Smooth muscle cell (in vitro differentiated cells): ENCODE measurements at regions not wholly inside any gene's neighbourhood (a gene's known extent, or its start where the extent isn't known, plus 50 kb on each side); places are given as distances from the start of the nearest gene placed in this dataset.

ENCODE experiments used
- DNase-seq: peaks from one replicate; lab custom pipeline; 2025; ENCODE audit not compliant: unreplicated experiment; lab: John Stamatoyannopoulos, UW
- H2AFZ ChIP-seq: fragments of 200-600 bp; sonication (generic); 2 replicates; pipeline ENCODE4 v1.6.0; 2016; ENCODE audit warnings: antibody characterized with exemption, low read depth, mild to moderate bottlenecking
- H3F3A ChIP-seq: fragments of 200-600 bp; sonication (generic); 2 replicates; pipeline ENCODE4 v1.6.0; 2017; ENCODE audit warnings: antibody characterized with exemption, low read depth
- H3K27ac ChIP-seq: fragments of 200-600 bp; sonication (generic); 2 replicates; pipeline ENCODE4 v1.5.1; 2016; ENCODE audit warnings: low read depth, mild to moderate bottlenecking
- H3K27me3 ChIP-seq: fragments of 200-600 bp; sonication (generic); 2 replicates; pipeline ENCODE4 v1.6.1; 2016; ENCODE audit warnings: low read depth, mild to moderate bottlenecking
- H3K36me3 ChIP-seq: fragments of 200-600 bp; sonication (generic); 2 replicates; pipeline ENCODE4 v1.5.1; 2016; ENCODE audit warnings: low read depth
- H3K4me1 ChIP-seq: fragments of 200-600 bp; sonication (generic); 2 replicates; pipeline ENCODE4 v1.5.1; 2016; ENCODE audit warnings: low read depth
- H3K4me2 ChIP-seq: fragments of 200-600 bp; sonication (generic); 2 replicates; pipeline ENCODE4 v1.6.0; 2016; ENCODE audit warnings: mild to moderate bottlenecking
- H3K4me3 ChIP-seq: fragments of 200-600 bp; sonication (generic); 2 replicates; pipeline ENCODE4 v1.5.1; 2016; ENCODE audit warnings: mild to moderate bottlenecking
- H3K79me2 ChIP-seq: fragments of 200-600 bp; sonication (generic); 2 replicates; pipeline ENCODE4 v1.6.0; 2016; ENCODE audit warnings: low read depth, mild to moderate bottlenecking
- H3K9ac ChIP-seq: fragments of 200-600 bp; sonication (generic); 2 replicates; pipeline ENCODE4 v1.6.0; 2016; ENCODE audit warnings: low read depth
- H3K9me3 ChIP-seq: fragments of 200-600 bp; sonication (generic); replicated peaks from 2 replicates; pipeline ENCODE4 v1.5.1; 2016; ENCODE audit warnings: low read depth
- H4K20me1 ChIP-seq: fragments of 200-600 bp; sonication (generic); 2 replicates; pipeline ENCODE4 v1.6.0; 2016; ENCODE audit warnings: low read depth
- WGBS: methylation state at CpG from one replicate; pipeline ENCODE4 v1.1.7; 2016; ENCODE audit warnings: low lambda C conversion rate; 5-methylcytosine and 5-hydroxymethylcytosine counted together
- TF ChIP-seq, protein P1 (sequence below): fragments of 200-600 bp; sonication (generic); IDR thresholded peaks from 2 replicates; pipeline ENCODE4 v1.5.1; 2017; ENCODE audit warnings: borderline replicate concordance, mild to moderate bottlenecking, antibody characterized with exemption; ENCODE audit not compliant: insufficient read depth, poor library complexity, severe bottlenecking

DNA sequence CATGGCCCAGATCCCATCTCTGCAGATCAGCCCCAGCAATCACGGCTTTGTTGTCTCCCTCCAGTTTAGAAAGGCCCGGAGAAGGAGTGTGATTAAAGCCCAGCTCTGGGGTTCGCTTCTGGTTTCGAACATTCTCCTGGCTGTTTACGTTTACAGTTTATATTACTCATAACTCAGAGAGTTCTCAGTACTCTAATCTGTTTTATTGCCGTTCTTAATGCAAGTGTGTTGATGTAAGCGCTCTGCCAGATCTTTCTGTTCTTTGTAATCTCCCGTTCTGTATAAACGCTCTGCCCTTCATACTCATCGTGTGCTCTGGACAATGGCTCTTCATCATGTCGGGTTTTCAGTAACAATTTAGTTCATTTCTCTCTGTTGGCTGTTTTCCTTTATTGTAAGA is 82.5 kb upstream of the PRNP start:
- Histone ChIP-seq H3F3A (no peaks in the 10 kb centered on the region), H3K36me3 (no peaks in the 10 kb centered on the region), H3K79me2 (no peaks in the 10 kb centered on the region), H3K4me2 (peak overlapping the region; percentile 60), H3K27me3 (peaks cover 11% of the 10 kb centered on the region), H4K20me1 (no peaks in the 10 kb centered on the region), H3K4me1 (no peaks in the 10 kb centered on the region), H3K9ac (no peak overlapping the region), H3K27ac (no peak overlapping the region), H3K4me3 (no peak overlapping the region), H3K9me3 (no peaks in the 10 kb centered on the region), H2AFZ (no peak overlapping the region)
- DNase-seq: no peak
- TF ChIP-seq, protein P1, sequence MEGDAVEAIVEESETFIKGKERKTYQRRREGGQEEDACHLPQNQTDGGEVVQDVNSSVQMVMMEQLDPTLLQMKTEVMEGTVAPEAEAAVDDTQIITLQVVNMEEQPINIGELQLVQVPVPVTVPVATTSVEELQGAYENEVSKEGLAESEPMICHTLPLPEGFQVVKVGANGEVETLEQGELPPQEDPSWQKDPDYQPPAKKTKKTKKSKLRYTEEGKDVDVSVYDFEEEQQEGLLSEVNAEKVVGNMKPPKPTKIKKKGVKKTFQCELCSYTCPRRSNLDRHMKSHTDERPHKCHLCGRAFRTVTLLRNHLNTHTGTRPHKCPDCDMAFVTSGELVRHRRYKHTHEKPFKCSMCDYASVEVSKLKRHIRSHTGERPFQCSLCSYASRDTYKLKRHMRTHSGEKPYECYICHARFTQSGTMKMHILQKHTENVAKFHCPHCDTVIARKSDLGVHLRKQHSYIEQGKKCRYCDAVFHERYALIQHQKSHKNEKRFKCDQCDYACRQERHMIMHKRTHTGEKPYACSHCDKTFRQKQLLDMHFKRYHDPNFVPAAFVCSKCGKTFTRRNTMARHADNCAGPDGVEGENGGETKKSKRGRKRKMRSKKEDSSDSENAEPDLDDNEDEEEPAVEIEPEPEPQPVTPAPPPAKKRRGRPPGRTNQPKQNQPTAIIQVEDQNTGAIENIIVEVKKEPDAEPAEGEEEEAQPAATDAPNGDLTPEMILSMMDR: no peak
- WGBS: 19% methylated on average over 11 of the region's 11 CpGs

DNA sequence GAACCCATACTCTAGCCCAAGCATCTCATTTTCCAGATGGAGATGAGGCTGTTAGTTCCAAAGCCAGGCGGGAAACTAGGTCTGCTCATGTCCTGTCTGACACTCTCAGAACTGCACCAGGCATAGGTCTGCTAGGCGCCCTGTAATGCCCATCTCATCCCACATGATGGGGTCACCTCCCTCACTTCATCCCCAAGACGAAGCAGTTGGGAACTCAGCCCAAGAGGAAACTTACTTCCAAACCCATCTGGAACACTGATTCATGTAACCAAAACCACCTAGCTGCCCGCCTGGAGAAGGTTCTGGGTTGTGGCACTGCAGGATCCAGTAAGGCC is 84.0 kb upstream of the PRNP start:
- WGBS: 88% methylated on average over 4 of the region's 4 CpGs
- no peak for DNase-seq
- Histone ChIP-seq H2AFZ (no peak overlapping the region), H3K27ac (no peak overlapping the region), H4K20me1 (no peaks in the 10 kb centered on the region), H3K4me1 (no peaks in the 10 kb centered on the region), H3K4me3 (no peak overlapping the region), H3K79me2 (no peaks in the 10 kb centered on the region), H3F3A (no peaks in the 10 kb centered on the region), H3K9me3 (no peaks in the 10 kb centered on the region), H3K4me2 (no peak overlapping the region), H3K36me3 (no peaks in the 10 kb centered on the region), H3K27me3 (peaks cover 14% of the 10 kb centered on the region), H3K9ac (no peak overlapping the region)
- TF ChIP-seq, protein P1: no peak

GRCh38 chr20:4601630-4602296 is 84.5 kb upstream of the PRNP start:
- Histone ChIP-seq H3K27ac (no peak overlapping the region), H3K4me3 (no peak overlapping the region), H3K4me1 (no peaks in the 10 kb centered on the region), H2AFZ (no peak overlapping the region), H3K27me3 (peaks cover 17% of the 10 kb centered on the region), H3F3A (no peaks in the 10 kb centered on the region), H3K4me2 (no peak overlapping the region), H3K9ac (no peak overlapping the region), H3K36me3 (no peaks in the 10 kb centered on the region), H4K20me1 (no peaks in the 10 kb centered on the region), H3K9me3 (no peaks in the 10 kb centered on the region), H3K79me2 (no peaks in the 10 kb centered on the region)
- DNase-seq: no peak
- 63% methylated on average over 8 of the region's 8 CpGs for WGBS
- TF ChIP-seq, protein P1: no peak

DNA sequence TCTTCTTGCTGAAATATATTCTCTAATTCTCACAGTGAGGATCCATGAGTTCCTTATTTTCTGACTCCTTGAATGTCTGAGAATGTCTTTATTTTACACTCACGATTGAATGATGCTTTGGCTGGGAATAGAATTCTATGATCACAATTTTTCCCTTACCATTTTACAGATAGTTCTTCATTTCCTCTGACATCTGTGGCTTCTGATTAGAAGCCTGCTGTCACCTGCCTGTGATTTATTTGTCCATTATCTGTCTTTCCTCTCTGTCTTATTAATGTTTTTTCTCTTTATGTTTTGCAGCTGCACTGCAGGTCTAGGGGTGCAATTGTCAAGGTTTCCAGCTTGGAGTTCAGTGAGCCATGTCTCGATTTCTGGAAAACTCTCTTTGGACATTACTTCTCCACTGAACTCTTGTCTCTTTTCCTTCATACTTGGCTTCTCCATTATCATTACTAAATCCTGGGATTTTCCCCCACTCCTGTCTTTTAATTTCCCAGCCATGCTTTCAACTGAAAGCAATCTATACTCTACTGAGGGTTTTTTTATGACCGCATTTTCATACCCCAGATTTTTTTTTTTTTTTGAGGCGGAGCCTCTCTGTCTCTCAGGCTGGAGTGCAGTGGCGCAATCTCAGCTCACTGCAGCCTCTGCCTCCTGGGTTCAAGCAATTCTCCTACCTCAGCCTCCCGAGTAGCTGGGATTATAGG is 85.8 kb upstream of the PRNP start:
- Histone ChIP-seq H3F3A (no peaks in the 10 kb centered on the region), H3K9ac (no peak overlapping the region), H3K27ac (no peak overlapping the region), H3K4me3 (no peak overlapping the region), H3K36me3 (no peaks in the 10 kb centered on the region), H3K4me2 (no peak overlapping the region), H3K4me1 (no peaks in the 10 kb centered on the region), H3K79me2 (no peaks in the 10 kb centered on the region), H4K20me1 (no peaks in the 10 kb centered on the region), H3K27me3 (peaks cover 15% of the 10 kb centered on the region), H3K9me3 (no peaks in the 10 kb centered on the region), H2AFZ (no peak overlapping the region)
- no peak for DNase-seq
- TF ChIP-seq, protein P1: no peak
- WGBS: 78% methylated on average over 6 of the region's 6 CpGs
